ENCODE measurements at regions not wholly inside any gene's neighbourhood (a gene's known extent, or its start where the extent isn't known, plus 50 kb on each side); places are given as distances from the start of the nearest gene placed in this dataset.

GRCh38 chr15:45743426-45744235 lies 108.8 kb downstream of the SQOR start:
- H3K27ac ChIP-seq = no peak overlapping the region
- no peak for DNase-seq (ENCODE audit: low read depth, low spot score)

GRCh38 chr15:45744236-45744589 lies 109.4 kb downstream of the SQOR start:
- no peak for DNase-seq (ENCODE audit: low read depth, low spot score)
- no peak overlapping the region for H3K27ac ChIP-seq

- DNase-seq (ENCODE audit: low read depth, low spot score) = peak; percentile 41
- H3K27ac ChIP-seq = no peak overlapping the region
These were observed 112.6 kb downstream of the SQOR start for GRCh38 chr15:45747426-45747825.

- no peak overlapping the region for H3K27ac ChIP-seq
- DNase-seq (ENCODE audit: low read depth, low spot score) = no peak
These were observed 116.8 kb downstream of the SQOR start for GRCh38 chr15:45751629-45752028.

GRCh38 chr15:45759936-45760335 lies 125.1 kb downstream of the SQOR start:
- DNase-seq (ENCODE audit: low read depth, low spot score) = no peak
- H3K27ac ChIP-seq = no peak overlapping the region

GRCh38 chr15:45762726-45763125 lies 127.9 kb downstream of the SQOR start:
- DNase-seq (ENCODE audit: low read depth, low spot score) = no peak
- no peak overlapping the region for H3K27ac ChIP-seq

- no peak overlapping the region for H3K27ac ChIP-seq
- DNase-seq (ENCODE audit: low read depth, low spot score) = no peak
These were observed 128.5 kb downstream of the SQOR start for GRCh38 chr15:45763170-45763869.

- no peak for DNase-seq (ENCODE audit: low read depth, low spot score)
These were observed 138.3 kb downstream of the SQOR start for GRCh38 chr15:45773149-45773548.

GRCh38 chr15:45776772-45777171 lies 141.9 kb downstream of the SQOR start:
- H3K27ac ChIP-seq = no peak overlapping the region
- no peak for DNase-seq (ENCODE audit: low read depth, low spot score)

More at GRCh38 chr15:45773149-45773548, 138.3 kb downstream of the SQOR start:
- H3K27ac ChIP-seq = peak overlapping the region; percentile 44

- no peak for DNase-seq (ENCODE audit: low read depth, low spot score)
- no peak overlapping the region for H3K27ac ChIP-seq
These were observed 143.0 kb downstream of the SQOR start for GRCh38 chr15:45777781-45778180.

GRCh38 chr15:45780352-45780751 lies 145.5 kb downstream of the SQOR start:
- no peak overlapping the region for H3K27ac ChIP-seq
- DNase-seq (ENCODE audit: low read depth, low spot score) = no peak

- H3K27ac ChIP-seq = no peak overlapping the region
- no peak for DNase-seq (ENCODE audit: low read depth, low spot score)
These were observed 149.8 kb downstream of the SQOR start for GRCh38 chr15:45784656-45785055.

- no peak for DNase-seq (ENCODE audit: low read depth, low spot score)
- no peak overlapping the region for H3K27ac ChIP-seq
These were observed 151.1 kb downstream of the SQOR start for GRCh38 chr15:45785897-45786296.

- no peak for DNase-seq (ENCODE audit: low read depth, low spot score)
- H3K27ac ChIP-seq = no peak overlapping the region
These were observed 155.6 kb downstream of the SQOR start for GRCh38 chr15:45790325-45790943.

GRCh38 chr15:45794304-45794703 lies 159.5 kb downstream of the SQOR start:
- no peak overlapping the region for H3K27ac ChIP-seq
- no peak for DNase-seq (ENCODE audit: low read depth, low spot score)

- no peak for DNase-seq (ENCODE audit: low read depth, low spot score)
- H3K27ac ChIP-seq = no peak overlapping the region
These were observed 160.0 kb downstream of the SQOR start for GRCh38 chr15:45794712-45795439.

GRCh38 chr15:45795440-45796069 lies 160.7 kb downstream of the SQOR start:
- no peak overlapping the region for H3K27ac ChIP-seq
- DNase-seq (ENCODE audit: low read depth, low spot score) = peak; percentile 36

- DNase-seq (ENCODE audit: low read depth, low spot score) = no peak
These were observed 161.6 kb downstream of the SQOR start for GRCh38 chr15:45796433-45796832.

GRCh38 chr15:45799508-45799907 lies 164.7 kb downstream of the SQOR start:
- DNase-seq (ENCODE audit: low read depth, low spot score) = no peak
- H3K27ac ChIP-seq = no peak overlapping the region

More at GRCh38 chr15:45796433-45796832, 161.6 kb downstream of the SQOR start:
- no peak overlapping the region for H3K27ac ChIP-seq

- H3K27ac ChIP-seq = no peak overlapping the region
- DNase-seq (ENCODE audit: low read depth, low spot score) = no peak
These were observed 166.7 kb downstream of the SQOR start for GRCh38 chr15:45801543-45801942.

All from epithelial cell of prostate (primary cell).